ENCODE measurements at regions not wholly inside any gene's neighbourhood (a gene's known extent, or its start where the extent isn't known, plus 50 kb on each side); places are given as distances from the start of the nearest gene placed in this dataset.
"Not testable (repeated sequence)": the region's sequence is repeated elsewhere in the genome, so short reads cannot be mapped to it uniquely, and the experiment has no call there.

DNA sequence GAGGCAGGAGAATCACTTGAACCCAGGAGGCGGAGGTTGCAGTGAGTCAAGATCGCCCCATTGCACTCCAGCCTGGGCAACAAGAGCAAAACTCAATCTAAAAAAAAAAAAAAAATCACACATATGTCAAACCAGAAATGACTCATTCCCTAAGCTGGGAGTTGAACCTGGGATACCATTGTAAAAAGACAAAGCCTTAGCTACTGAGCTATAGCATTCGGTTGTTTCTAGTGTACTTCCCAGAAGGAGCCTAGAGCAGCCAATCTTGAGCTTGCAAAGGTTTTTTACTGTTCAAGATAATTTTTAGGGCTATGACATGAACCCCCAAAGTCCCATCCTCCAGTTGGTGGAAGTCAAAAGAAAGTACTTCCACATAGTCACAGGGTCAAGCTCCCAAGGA is 87.9 kb downstream of the ZNF467 start:
- no peak for DNase-seq (ENCODE audit: extremely low read depth in 1 of 11, low read depth in 9 of 11, low spot score in 4 of 11)

DNA sequence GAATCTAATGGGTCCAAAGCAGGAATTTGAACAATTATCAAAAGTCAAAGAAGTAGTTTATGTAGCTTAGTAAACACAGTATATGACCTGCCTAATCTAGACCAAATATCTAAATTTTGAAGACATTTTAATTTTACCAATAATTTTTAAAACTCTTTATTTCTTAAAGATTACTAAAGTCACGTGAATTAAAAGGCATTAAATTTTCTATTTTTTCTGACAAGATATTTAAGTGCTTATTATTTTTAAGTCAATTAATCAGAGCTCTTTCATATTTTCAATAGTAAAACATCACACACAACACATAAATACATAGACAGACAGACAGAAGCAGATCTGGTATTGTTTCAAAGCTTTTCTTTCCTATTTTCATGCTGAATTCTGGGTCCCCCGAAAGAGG is 89.5 kb downstream of the ZNF467 start:
- no peak for DNase-seq (ENCODE audit: extremely low read depth in 1 of 11, low read depth in 9 of 11, low spot score in 4 of 11)

DNA sequence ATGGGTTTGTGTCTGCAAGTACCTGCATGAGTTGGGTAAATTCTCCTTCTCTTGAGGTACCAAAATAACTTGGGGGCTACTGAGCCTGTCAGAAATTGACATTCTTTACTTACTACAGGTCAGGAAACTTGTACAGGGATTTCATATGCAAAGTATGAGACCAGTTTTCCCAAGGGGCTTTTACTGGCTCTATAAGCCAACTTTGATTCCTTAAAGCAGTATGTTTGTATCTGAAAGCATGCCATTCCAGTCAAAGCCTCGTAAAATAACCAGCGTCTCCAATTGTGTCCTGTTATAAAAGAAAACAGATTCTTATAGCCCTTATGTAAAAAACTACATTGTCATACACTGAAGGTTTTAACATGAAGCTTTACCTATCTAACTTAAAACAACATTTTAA is 90.2 kb downstream of the ZNF467 start:
- no peak for DNase-seq (ENCODE audit: extremely low read depth in 1 of 11, low read depth in 9 of 11, low spot score in 4 of 11)

GRCh38 chr7:149682038-149682437 is 91.3 kb downstream of the ZNF467 start:
- no peak for DNase-seq (ENCODE audit: extremely low read depth in 1 of 11, low read depth in 9 of 11, low spot score in 4 of 11)

- no peak for DNase-seq (ENCODE audit: extremely low read depth in 1 of 11, low read depth in 9 of 11, low spot score in 4 of 11)
Observed at GRCh38 chr7:149681274-149681673, 92.1 kb downstream of the ZNF467 start.

- DNase-seq (ENCODE audit: extremely low read depth in 1 of 11, low read depth in 9 of 11, low spot score in 4 of 11): no peak
Observed at GRCh38 chr7:149680331-149681025, 92.9 kb downstream of the ZNF467 start.

- DNase-seq (ENCODE audit: extremely low read depth in 1 of 11, low read depth in 9 of 11, low spot score in 4 of 11): not testable (repeated sequence)
Observed at GRCh38 chr7:149674728-149675385, 98.5 kb downstream of the ZNF467 start.

DNA sequence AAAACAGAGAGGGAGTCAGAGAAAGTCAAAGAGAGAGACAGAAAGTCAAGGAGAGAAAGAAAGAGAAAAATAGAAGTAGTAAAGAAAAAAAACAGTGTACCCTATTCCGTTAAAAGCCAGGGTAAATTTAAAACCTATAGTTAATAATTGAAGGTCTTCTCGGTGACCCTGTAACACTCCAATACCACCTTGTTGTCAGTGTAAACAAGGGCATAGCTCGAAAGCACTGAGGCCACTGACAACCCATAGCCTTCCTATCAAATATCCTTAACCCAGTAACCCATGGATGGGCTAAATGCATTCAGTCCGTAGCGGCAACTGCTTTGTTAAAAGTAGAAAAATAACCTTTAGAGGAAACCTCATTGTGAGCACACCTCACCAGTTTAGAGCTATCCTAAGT is 100.4 kb downstream of the ZNF467 start:
- DNase-seq (ENCODE audit: extremely low read depth in 1 of 11, low read depth in 9 of 11, low spot score in 4 of 11): no peak

- no peak for DNase-seq (ENCODE audit: extremely low read depth in 1 of 11, low read depth in 9 of 11, low spot score in 4 of 11)
Observed at GRCh38 chr7:149670288-149670687, 103.1 kb downstream of the ZNF467 start.

DNA sequence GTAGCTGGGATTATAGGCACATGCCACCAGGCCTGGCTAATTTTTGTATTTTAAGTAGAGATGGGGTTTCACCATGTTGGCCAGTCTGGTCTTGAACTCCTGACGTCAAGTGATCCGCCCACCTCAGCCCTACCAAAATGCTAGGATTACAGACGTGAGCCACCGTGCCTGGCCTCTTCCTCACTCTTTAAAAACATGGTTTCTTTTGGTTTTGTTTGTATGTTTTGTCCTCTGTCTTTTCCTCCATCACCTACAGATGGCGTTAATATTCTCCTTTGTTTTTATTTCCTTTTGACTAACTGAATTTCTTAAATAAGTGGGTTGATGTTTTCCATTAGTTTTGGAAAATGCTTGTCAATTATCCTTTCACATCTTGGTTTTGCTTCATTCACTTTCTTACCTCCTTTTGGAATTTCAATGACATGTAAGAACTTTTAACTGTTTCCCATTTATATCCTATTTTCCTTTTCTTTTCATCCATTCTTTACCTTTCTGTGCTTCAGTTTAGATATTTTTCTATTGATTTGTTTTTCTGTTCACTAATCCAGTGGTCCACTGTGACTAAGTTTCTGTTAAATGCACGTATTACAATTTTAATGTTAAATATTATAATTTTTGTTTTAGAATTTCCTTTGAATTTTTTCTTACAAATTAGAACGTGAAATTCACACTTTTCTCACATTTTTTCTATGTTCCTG is 104.1 kb downstream of the ZNF467 start:
- DNase-seq (ENCODE audit: extremely low read depth in 1 of 11, low read depth in 9 of 11, low spot score in 4 of 11): no peak

- no peak for DNase-seq (ENCODE audit: extremely low read depth in 1 of 11, low read depth in 9 of 11, low spot score in 4 of 11)
Observed at GRCh38 chr7:149666360-149666945, 106.9 kb downstream of the ZNF467 start.

GRCh38 chr7:149665618-149666017 is 107.8 kb downstream of the ZNF467 start:
- DNase-seq (ENCODE audit: extremely low read depth in 1 of 11, low read depth in 9 of 11, low spot score in 4 of 11): not testable (repeated sequence)

GRCh38 chr7:149664666-149665065 is 108.7 kb downstream of the ZNF467 start:
- no peak for DNase-seq (ENCODE audit: extremely low read depth in 1 of 11, low read depth in 9 of 11, low spot score in 4 of 11)

DNA sequence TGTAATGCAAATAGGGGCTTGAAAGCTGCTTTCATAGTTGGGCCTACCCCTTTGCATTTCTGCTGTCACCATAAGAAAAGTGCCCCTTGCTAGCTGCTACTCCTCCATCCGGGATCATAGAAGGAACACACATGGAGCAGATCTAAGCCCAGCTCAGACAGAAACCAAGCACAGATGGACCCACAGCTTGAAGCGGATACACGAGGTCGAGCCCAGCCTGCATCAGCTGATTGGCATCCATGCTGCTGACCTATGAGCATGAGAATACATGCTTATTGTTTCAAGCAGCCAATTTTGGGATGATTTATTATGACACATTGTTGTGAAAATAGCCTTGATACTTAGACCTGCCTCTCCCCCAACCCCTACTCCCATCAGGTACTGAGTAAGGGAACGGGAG is 109.2 kb downstream of the ZNF467 start:
- DNase-seq (ENCODE audit: extremely low read depth in 1 of 11, low read depth in 9 of 11, low spot score in 4 of 11): no peak

GRCh38 chr7:149662591-149663095 is 110.7 kb downstream of the ZNF467 start:
- peak in 1 of 11 donors; percentile 4 for DNase-seq (ENCODE audit: extremely low read depth in 1 of 11, low read depth in 9 of 11, low spot score in 4 of 11)

GRCh38 chr7:149655784-149656183 is 117.6 kb downstream of the ZNF467 start:
- DNase-seq (ENCODE audit: extremely low read depth in 1 of 11, low read depth in 9 of 11, low spot score in 4 of 11): no peak

DNA sequence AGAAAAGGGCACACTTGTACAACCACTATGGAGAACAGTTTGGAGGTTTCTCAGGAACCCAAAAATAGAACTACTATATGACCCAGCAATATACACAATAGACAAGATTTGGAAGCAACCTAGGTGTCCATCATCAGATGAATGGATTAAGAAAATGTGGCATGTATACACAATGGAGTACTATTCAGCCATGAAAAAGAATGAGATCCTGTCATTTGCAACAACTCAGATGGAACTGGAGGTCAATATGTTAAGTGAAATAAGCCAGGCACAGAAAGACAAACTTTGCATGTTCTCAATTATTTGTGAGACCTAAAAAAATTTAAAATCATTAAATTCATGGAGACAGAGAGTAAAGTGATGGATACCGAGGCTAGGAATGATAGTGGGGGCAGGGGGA is 118.8 kb downstream of the ZNF467 start:
- no peak for DNase-seq (ENCODE audit: extremely low read depth in 1 of 11, low read depth in 9 of 11, low spot score in 4 of 11)

- not testable (repeated sequence) for DNase-seq (ENCODE audit: extremely low read depth in 1 of 11, low read depth in 9 of 11, low spot score in 4 of 11)
Observed at GRCh38 chr7:149650190-149650589, 123.2 kb downstream of the ZNF467 start.

DNA sequence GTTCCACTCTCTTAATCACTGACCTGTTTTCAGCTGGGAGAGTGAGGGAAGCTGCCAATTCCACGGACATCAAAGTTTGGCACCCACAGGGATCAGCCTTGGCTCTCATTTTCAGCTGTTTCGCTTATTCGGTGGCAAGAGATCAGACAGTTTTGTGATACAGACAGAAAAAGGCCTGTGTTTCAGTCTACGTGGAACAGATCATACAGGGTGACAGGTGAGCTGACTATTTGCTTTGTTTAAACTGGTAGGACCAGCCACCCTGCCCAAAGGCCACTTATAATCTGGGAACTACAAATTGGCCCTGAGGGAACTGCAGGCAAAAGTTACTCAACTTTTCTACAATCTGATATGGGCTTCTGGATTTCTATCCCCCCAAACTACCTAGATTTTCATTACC is 128.6 kb downstream of the ZNF467 start:
- no peak for DNase-seq (ENCODE audit: extremely low read depth in 1 of 11, low read depth in 9 of 11, low spot score in 4 of 11)

DNA sequence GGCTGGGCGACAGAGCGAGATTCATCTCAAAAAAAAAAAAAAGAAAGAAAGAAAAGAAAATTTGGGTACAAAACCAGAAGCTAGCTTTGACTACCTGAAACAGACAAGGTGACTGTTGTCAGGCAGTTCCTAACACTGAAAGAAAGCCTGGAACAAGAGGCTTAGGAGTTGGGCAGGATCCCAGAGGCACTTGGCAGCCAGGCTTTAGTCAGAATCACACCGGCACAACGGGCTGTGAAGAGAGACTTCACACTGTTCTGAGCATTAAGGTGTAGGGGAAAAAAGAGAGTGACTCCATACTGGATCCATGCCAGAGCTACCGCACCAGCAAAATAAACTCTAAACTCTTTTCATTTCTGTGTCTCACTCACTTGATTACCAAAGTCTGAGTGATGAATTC is 130.8 kb downstream of the ZNF467 start:
- DNase-seq (ENCODE audit: extremely low read depth in 1 of 11, low read depth in 9 of 11, low spot score in 4 of 11): no peak

Measured in renal cortex interstitium (tissue), 11 donors.